ENCODE measurements at regions not wholly inside any gene's neighbourhood (a gene's known extent, or its start where the extent isn't known, plus 50 kb on each side); places are given as distances from the start of the nearest gene placed in this dataset.

DNA sequence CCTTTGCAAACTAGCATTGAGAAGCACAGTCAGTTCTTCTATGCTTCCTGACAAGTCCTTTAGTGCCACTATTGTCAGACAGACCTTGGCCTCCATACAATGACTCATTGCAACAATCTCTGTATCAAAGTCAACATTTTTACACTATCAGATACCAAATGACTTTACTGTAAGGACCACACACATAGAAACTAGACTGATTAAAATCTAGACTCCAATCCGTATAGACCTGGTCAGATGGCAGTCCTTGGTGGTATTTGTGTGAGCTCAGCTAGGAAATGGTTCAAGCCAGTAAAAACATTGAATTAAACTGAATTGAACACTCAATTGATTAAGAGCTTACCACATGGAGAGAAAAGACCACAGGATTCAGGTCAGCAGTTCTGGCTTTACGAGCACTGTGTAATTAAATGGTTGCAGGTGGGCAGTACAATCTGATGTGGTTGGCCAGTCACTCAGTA lies 549.8 kb upstream of the LCORL start:
- no peak for DNase-seq (ENCODE audit: low spot score)
- no peak for TF ChIP-seq CTCF (IDR thresholded peaks at IDR 0.05; ENCODE audit: extremely low read depth, missing control alignments)

- TF ChIP-seq CTCF (IDR thresholded peaks at IDR 0.05; ENCODE audit: extremely low read depth, missing control alignments), result no peak
- no peak for DNase-seq (ENCODE audit: low spot score)
Measured at GRCh38 chr4:18570370-18570769, 548.8 kb upstream of the LCORL start.

DNA sequence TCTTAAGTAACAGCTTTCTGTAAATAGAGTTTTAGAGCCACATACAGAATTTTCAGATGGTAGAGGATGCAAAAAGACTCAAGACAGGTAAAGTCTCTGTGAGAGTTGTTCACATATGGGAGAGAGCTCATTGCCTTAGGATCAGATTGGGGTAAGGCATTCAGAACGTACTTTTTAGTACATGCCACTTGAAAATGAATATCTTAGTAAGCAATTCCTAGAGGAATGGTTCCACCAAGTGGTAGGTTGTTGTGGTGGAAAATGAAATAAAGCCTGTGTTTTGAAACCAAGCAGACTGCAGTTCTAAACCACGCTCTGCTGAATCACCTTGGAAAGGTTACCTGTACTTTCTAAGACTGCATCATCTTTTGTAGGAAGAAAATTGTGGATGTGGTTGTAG lies 547.0 kb upstream of the LCORL start:
- no peak for DNase-seq (ENCODE audit: low spot score)
- no peak for TF ChIP-seq CTCF (IDR thresholded peaks at IDR 0.05; ENCODE audit: extremely low read depth, missing control alignments)

GRCh38 chr4:18566970-18567799 lies 545.6 kb upstream of the LCORL start:
- TF ChIP-seq CTCF (IDR thresholded peaks at IDR 0.05; ENCODE audit: extremely low read depth, missing control alignments), result no peak
- no peak for DNase-seq (ENCODE audit: low spot score)

DNA sequence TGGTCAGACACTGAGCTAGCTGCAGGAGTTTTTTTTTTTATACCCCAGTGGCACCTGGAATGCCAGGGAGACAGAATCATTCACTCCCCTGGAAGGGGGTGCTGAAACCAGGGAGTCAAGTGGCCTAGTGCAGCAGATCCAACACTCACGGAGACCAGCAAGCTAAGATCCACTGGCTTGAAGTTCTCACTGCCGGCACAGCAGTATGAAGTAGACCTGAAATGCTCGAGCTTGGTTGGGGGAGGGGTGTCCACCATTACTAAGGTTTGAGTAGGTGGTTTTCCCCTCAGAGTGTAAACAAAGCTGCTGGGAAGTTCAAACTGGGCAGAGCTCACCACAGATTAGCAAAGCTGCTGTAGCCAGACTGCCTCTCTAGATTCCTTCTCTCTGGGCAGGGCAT lies 537.9 kb upstream of the LCORL start:
- no peak for TF ChIP-seq CTCF (IDR thresholded peaks at IDR 0.05; ENCODE audit: extremely low read depth, missing control alignments)
- DNase-seq (ENCODE audit: low spot score), result no peak

GRCh38 chr4:18556402-18556801 lies 534.8 kb upstream of the LCORL start:
- TF ChIP-seq CTCF (IDR thresholded peaks at IDR 0.05; ENCODE audit: extremely low read depth, missing control alignments), result no peak
- DNase-seq (ENCODE audit: low spot score), result no peak

DNA sequence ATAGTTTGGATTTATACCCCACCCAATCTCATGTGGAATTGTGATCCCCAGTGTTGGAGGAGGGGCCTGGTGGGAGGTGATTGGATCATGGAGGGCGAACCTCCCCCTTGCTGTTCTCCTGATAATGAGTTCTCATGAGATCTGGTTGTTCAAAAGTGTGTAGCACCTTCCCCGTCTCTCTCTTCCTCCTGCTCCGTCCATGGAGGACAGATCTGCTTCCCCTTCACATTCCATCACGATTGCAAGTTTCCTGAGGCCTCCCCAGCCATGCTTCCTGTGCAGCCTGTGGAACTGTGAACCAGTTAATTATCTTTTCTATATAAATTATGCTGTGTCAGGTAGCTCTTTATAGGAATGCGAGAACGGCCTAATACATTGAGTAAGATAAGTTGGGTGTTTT lies 518.8 kb upstream of the LCORL start:
- no peak for TF ChIP-seq CTCF (IDR thresholded peaks at IDR 0.05; ENCODE audit: extremely low read depth, missing control alignments)
- DNase-seq (ENCODE audit: low spot score), result no peak
